CD14-positive monocyte (primary cell): ENCODE measurements at regions not wholly inside any gene's neighbourhood (a gene's known extent, or its start where the extent isn't known, plus 50 kb on each side); places are given as distances from the start of the nearest gene placed in this dataset.

ENCODE experiments used
- DNase-seq, 3 donors: peaks; one replicate each; pipeline ENCODE4 v3.0.0-alpha.2; 2011 to 2022
- H2AFZ ChIP-seq: 2 replicates; pipeline ENCODE4 v1.6.0; 2012; ENCODE audit warnings: mild to moderate bottlenecking, low read depth, low read length, inconsistent platforms; ENCODE audit not compliant: insufficient read depth, poor library complexity, severe bottlenecking
- H3K27ac ChIP-seq, 2 donors: 1 replicate in 1 of 2; 2 replicates in 1 of 2; pipeline ENCODE4 v1.5.1; 2012 to 2013; ENCODE audit warnings: low read length in 2 of 2, control low read depth in 1 of 2, inconsistent platforms in 1 of 2, low read depth in 1 of 2, mild to moderate bottlenecking in 1 of 2
- H3K27me3 ChIP-seq, 2 donors: one replicate each; pipeline versions ENCODE4 v1.6.0 to v1.6.1; 2011 to 2013; ENCODE audit warnings: low read length in 2 of 2; ENCODE audit not compliant: control insufficient read depth in 2 of 2, insufficient read depth in 2 of 2
- H3K36me3 ChIP-seq, 2 donors: replicated peaks in 1 of 2; 1 replicate in 1 of 2; 2 replicates in 1 of 2; pipeline versions ENCODE4 v1.5.1 to v1.6.1; 2012 to 2013; ENCODE audit warnings: low read length in 2 of 2, control low read depth in 1 of 2, inconsistent platforms in 1 of 2, mild to moderate bottlenecking in 1 of 2; ENCODE audit not compliant: insufficient read depth in 2 of 2, control insufficient read depth in 1 of 2
- H3K4me1 ChIP-seq, 2 donors: 1 replicate in 1 of 2; 2 replicates in 1 of 2; pipeline versions ENCODE4 v1.5.1 to v1.6.1; 2012 to 2013; ENCODE audit warnings: low read length in 2 of 2, control low read depth in 1 of 2, inconsistent platforms in 1 of 2, mild to moderate bottlenecking in 1 of 2, moderate library complexity in 1 of 2; ENCODE audit not compliant: insufficient read depth in 2 of 2, control insufficient read depth in 1 of 2
- H3K4me2 ChIP-seq: replicated peaks from 2 replicates; pipeline ENCODE3; 2012; ENCODE audit warnings: low read length, moderate library complexity, mild to moderate bottlenecking; ENCODE audit not compliant: poor library complexity, severe bottlenecking; ENCODE audit errors: extremely low read depth
- H3K4me3 ChIP-seq, 3 experiments: fragments of 200-600 bp in 1 of 3; sonication (generic) in 1 of 3; replicated peaks in 1 of 3; 1 replicate in 2 of 3; 2 replicates in 1 of 3; pipeline ENCODE4 v1.5.1; 2011 to 2013; ENCODE audit warnings: low read length in 3 of 3, mild to moderate bottlenecking in 3 of 3, control low read depth in 2 of 3, low read depth in 2 of 3, inconsistent platforms in 1 of 3, moderate library complexity in 1 of 3
- H3K79me2 ChIP-seq: 2 replicates; pipeline ENCODE4 v1.6.0; 2012; ENCODE audit warnings: mild to moderate bottlenecking, control low read depth, inconsistent platforms, low read length, moderate library complexity; ENCODE audit not compliant: insufficient read depth
- H3K9ac ChIP-seq: 2 replicates; pipeline ENCODE4 v1.6.0; 2017; ENCODE audit warnings: low read length, mild to moderate bottlenecking; ENCODE audit not compliant: insufficient read depth, poor library complexity, severe bottlenecking
- H3K9me3 ChIP-seq, 2 donors: replicated peaks in 1 of 2; 1 replicate in 1 of 2; 2 replicates in 1 of 2; pipeline versions ENCODE4 v1.5.1 to v1.6.1; 2012 to 2013; ENCODE audit warnings: low read length in 2 of 2, control low read depth in 1 of 2; ENCODE audit not compliant: control insufficient read depth in 1 of 2, insufficient read depth in 1 of 2
- H4K20me1 ChIP-seq: 2 replicates; pipeline ENCODE4 v1.6.0; 2012; ENCODE audit warnings: mild to moderate bottlenecking, low read length, control low read depth, moderate library complexity; ENCODE audit not compliant: insufficient read depth
- H3K27ac Mint-ChIP-seq, 7 donors: one replicate each; pipeline ENCODE4 v1.8.0; 2020; ENCODE audit warnings: mild to moderate bottlenecking in 7 of 7, mixed read lengths in 7 of 7, moderate library complexity in 6 of 7, inconsistent platforms in 2 of 7
- H3K27me3 Mint-ChIP-seq, 3 donors: one replicate each; pipeline ENCODE4 v1.8.0; 2021 to 2022; ENCODE audit warnings: low read depth in 3 of 3, mild to moderate bottlenecking in 3 of 3, mixed read lengths in 3 of 3, moderate library complexity in 3 of 3, inconsistent platforms in 1 of 3
- H3K36me3 Mint-ChIP-seq, 2 donors: one replicate each; pipeline ENCODE4 v1.8.0; 2020; ENCODE audit warnings: mixed read lengths in 2 of 2, inconsistent platforms in 1 of 2, mild to moderate bottlenecking in 1 of 2
- H3K4me1 Mint-ChIP-seq: one replicate; pipeline ENCODE4 v1.8.0; 2020; ENCODE audit warnings: mild to moderate bottlenecking, mixed read lengths
- H3K4me3 Mint-ChIP-seq, 2 donors: one replicate each; pipeline ENCODE4 v1.8.0; 2020; ENCODE audit warnings: mild to moderate bottlenecking in 2 of 2, mixed read lengths in 2 of 2, moderate library complexity in 1 of 2
- H3K9me3 Mint-ChIP-seq, 7 donors: one replicate each; pipeline ENCODE4 v1.8.0; 2020 to 2022; ENCODE audit warnings: mixed read lengths in 7 of 7, mild to moderate bottlenecking in 6 of 7, moderate library complexity in 6 of 7, inconsistent platforms in 2 of 7
- WGBS: methylation state at CpG from one replicate; pipeline ENCODE4 v1.1.5; 2013; ENCODE audit warnings: missing lambda C conversion rate; ENCODE audit not compliant: insufficient coverage; 5-methylcytosine and 5-hydroxymethylcytosine counted together
- intact Hi-C, 2 donors: fragments of 100-400 bp; cut with micrococcal nuclease; formaldehyde crosslinking; loops; one replicate each; pipeline versions ENCODE4 v1.15.0 to v1.15.1; 2023
- TF ChIP-seq, protein P1 (sequence below): fragments of 200-600 bp; IDR thresholded peaks from one replicate; pipeline ENCODE4 v1.8.0; 2022; ENCODE audit warnings: antibody characterized with exemption, mild to moderate bottlenecking

DNA sequence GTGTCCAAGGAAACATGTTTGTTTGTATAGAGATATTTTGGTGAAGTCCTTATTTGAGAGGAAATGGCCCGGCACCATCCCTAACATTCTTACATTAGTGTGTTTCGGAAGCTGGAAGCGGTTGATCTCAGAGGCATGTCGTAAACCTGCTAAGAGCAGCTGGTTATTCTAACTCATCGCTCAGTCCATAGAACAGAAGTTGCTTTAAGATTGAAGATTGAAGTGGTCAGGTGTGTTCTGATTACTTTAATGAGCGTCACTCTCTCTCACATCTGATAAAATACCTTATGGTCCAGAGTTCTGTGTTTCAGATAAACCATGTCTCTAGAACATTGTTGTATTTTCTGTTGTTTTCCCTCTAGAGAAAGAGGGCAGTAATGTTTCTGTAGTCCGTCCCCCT is 60.2 kb upstream of the FLT1 start:
- H3K4me2 ChIP-seq = no peak overlapping the region
- no peak overlapping the region for H2AFZ ChIP-seq
- peaks cover 5 to 7% of the 10 kb centered on the region in 2 donors for H3K4me1 ChIP-seq
- Mint-ChIP-seq H3K4me1 (peaks cover 11% of the 10 kb centered on the region), H3K36me3 (no peaks in the 10 kb centered on the region), H3K27me3 (peaks cover 1 to 7% (median 2%) of the 10 kb centered on the region in 3 donors), H3K27ac (no peak overlapping the region), H3K9me3 (no peaks in the 10 kb centered on the region), H3K4me3 (peak overlapping the region in 1 of 2 donors; percentile 40)
- DNase-seq = no peak
- H3K27ac ChIP-seq = no peak overlapping the region
- no peaks in the 10 kb centered on the region for H3K79me2 ChIP-seq
- no peaks in the 10 kb centered on the region for H4K20me1 ChIP-seq
- no peak overlapping the region for H3K4me3 ChIP-seq
- no peaks in the 10 kb centered on the region for H3K27me3 ChIP-seq
- no peak overlapping the region for H3K9ac ChIP-seq
- intact Hi-C loops = no loop called here
- TF ChIP-seq, protein P1, sequence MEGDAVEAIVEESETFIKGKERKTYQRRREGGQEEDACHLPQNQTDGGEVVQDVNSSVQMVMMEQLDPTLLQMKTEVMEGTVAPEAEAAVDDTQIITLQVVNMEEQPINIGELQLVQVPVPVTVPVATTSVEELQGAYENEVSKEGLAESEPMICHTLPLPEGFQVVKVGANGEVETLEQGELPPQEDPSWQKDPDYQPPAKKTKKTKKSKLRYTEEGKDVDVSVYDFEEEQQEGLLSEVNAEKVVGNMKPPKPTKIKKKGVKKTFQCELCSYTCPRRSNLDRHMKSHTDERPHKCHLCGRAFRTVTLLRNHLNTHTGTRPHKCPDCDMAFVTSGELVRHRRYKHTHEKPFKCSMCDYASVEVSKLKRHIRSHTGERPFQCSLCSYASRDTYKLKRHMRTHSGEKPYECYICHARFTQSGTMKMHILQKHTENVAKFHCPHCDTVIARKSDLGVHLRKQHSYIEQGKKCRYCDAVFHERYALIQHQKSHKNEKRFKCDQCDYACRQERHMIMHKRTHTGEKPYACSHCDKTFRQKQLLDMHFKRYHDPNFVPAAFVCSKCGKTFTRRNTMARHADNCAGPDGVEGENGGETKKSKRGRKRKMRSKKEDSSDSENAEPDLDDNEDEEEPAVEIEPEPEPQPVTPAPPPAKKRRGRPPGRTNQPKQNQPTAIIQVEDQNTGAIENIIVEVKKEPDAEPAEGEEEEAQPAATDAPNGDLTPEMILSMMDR = no peak
- no CpG with 5 or more reads among the region's 7 CpGs for WGBS
- no peaks in the 10 kb centered on the region for H3K9me3 ChIP-seq
- H3K36me3 ChIP-seq = no peaks in the 10 kb centered on the region

DNA sequence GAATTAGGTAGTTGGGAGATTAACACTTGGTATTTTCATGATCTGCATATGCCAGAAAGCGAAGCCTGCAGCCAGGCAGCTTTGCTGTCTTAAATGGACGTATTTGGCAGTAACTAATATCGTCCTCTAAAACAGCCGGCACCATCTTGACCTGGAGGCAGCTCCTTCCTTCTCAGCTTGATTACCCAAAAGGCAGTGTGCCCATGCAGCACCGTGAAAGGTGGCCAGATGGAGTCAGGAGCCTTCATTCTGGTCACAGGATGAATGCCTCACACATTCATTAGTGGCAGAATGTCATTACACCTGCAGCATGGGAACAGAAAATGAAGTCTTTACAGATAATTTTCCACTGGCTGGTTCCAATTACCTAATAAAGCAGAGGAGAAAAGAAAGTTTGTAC is 59.0 kb upstream of the FLT1 start:
- TF ChIP-seq, protein P1 = no peak
- H3K27ac Mint-ChIP-seq = no peak overlapping the region
- WGBS = 97% methylated on average over 4 of the region's 5 CpGs

More for the DNA sequence above, 59.0 kb upstream of the FLT1 start:
- Histone ChIP-seq H3K4me3 (no peak overlapping the region), H3K9ac (no peak overlapping the region), H3K27ac (no peak overlapping the region), H4K20me1 (no peaks in the 10 kb centered on the region), H3K4me1 (peaks cover 5 to 7% of the 10 kb centered on the region in 2 donors), H2AFZ (no peak overlapping the region), H3K79me2 (no peaks in the 10 kb centered on the region), H3K27me3 (no peaks in the 10 kb centered on the region), H3K36me3 (no peaks in the 10 kb centered on the region), H3K9me3 (no peaks in the 10 kb centered on the region), H3K4me2 (no peak overlapping the region)
- DNase-seq = no peak
- intact Hi-C loops = no loop called here
- Mint-ChIP-seq H3K4me1 (peaks cover 11% of the 10 kb centered on the region), H3K9me3 (no peaks in the 10 kb centered on the region), H3K27me3 (peaks cover 2 to 4% (median 2%) of the 10 kb centered on the region in 3 donors), H3K4me3 (no peak overlapping the region), H3K36me3 (no peaks in the 10 kb centered on the region)
